Activated T-cell treated with anti-CD3 and anti-CD28 coated beads, Interleukin-2, amount 50 U/mL, for 24 hours (primary cell): ENCODE measurements at regions not wholly inside any gene's neighbourhood (a gene's known extent, or its start where the extent isn't known, plus 50 kb on each side); places are given as distances from the start of the nearest gene placed in this dataset.

Source experiments
- DNase-seq: peaks from one replicate; pipeline ENCODE4 v3.0.0-alpha.2; 2020
- H3K27ac Mint-ChIP-seq: 2 replicates; pipeline ENCODE4 v1.8.0; 2020; ENCODE audit warnings: mild to moderate bottlenecking, mixed read lengths
- H3K27me3 Mint-ChIP-seq: 2 replicates; pipeline ENCODE4 v1.8.0; 2020; ENCODE audit warnings: mixed read lengths
- H3K36me3 Mint-ChIP-seq: 2 replicates; pipeline ENCODE4 v1.8.0; 2020; ENCODE audit warnings: low read depth, mixed read lengths
- H3K4me1 Mint-ChIP-seq: 2 replicates; pipeline ENCODE4 v1.8.0; 2020; ENCODE audit warnings: low read depth, mixed read lengths
- H3K4me3 Mint-ChIP-seq: 2 replicates; pipeline ENCODE4 v1.8.0; 2020; ENCODE audit warnings: mild to moderate bottlenecking, moderate library complexity, mixed read lengths
- H3K9me3 Mint-ChIP-seq: 2 replicates; pipeline ENCODE4 v1.8.0; 2020; ENCODE audit warnings: mixed read lengths

GRCh38 chr16:85348065-85348840 lies 236.0 kb upstream of the CIBAR2 start:
- H3K36me3 Mint-ChIP-seq = no peaks in the 10 kb centered on the region
- H3K4me3 Mint-ChIP-seq = no peak overlapping the region
- no peaks in the 10 kb centered on the region for H3K4me1 Mint-ChIP-seq
- no peak overlapping the region for H3K27ac Mint-ChIP-seq
- peaks cover 1% of the 10 kb centered on the region for H3K9me3 Mint-ChIP-seq
- H3K27me3 Mint-ChIP-seq = no peaks in the 10 kb centered on the region
- no peak for DNase-seq

GRCh38 chr16:85348911-85349334 lies 236.7 kb upstream of the CIBAR2 start:
- no peaks in the 10 kb centered on the region for H3K27me3 Mint-ChIP-seq
- peaks cover 2% of the 10 kb centered on the region for H3K9me3 Mint-ChIP-seq
- no peak overlapping the region for H3K4me3 Mint-ChIP-seq
- DNase-seq = no peak
- H3K4me1 Mint-ChIP-seq = no peaks in the 10 kb centered on the region
- no peak overlapping the region for H3K27ac Mint-ChIP-seq
- no peaks in the 10 kb centered on the region for H3K36me3 Mint-ChIP-seq

- DNase-seq = no peak
- H3K27me3 Mint-ChIP-seq = no peaks in the 10 kb centered on the region
- H3K27ac Mint-ChIP-seq = no peak overlapping the region
- no peak overlapping the region for H3K4me3 Mint-ChIP-seq
- H3K4me1 Mint-ChIP-seq = no peaks in the 10 kb centered on the region
- H3K36me3 Mint-ChIP-seq = no peaks in the 10 kb centered on the region
- H3K9me3 Mint-ChIP-seq = peaks cover 2% of the 10 kb centered on the region
These were observed 237.3 kb upstream of the CIBAR2 start for GRCh38 chr16:85349365-85350145.

GRCh38 chr16:85350146-85350728 lies 238.0 kb upstream of the CIBAR2 start:
- H3K27ac Mint-ChIP-seq = no peak overlapping the region
- no peaks in the 10 kb centered on the region for H3K36me3 Mint-ChIP-seq
- H3K27me3 Mint-ChIP-seq = no peaks in the 10 kb centered on the region
- H3K4me3 Mint-ChIP-seq = no peak overlapping the region
- H3K4me1 Mint-ChIP-seq = no peaks in the 10 kb centered on the region
- H3K9me3 Mint-ChIP-seq = peaks cover 2% of the 10 kb centered on the region
- DNase-seq = no peak

GRCh38 chr16:85350973-85351372 lies 238.7 kb upstream of the CIBAR2 start:
- Mint-ChIP-seq H3K9me3 (peaks cover 2% of the 10 kb centered on the region), H3K27ac (no peak overlapping the region), H3K36me3 (no peaks in the 10 kb centered on the region), H3K4me1 (no peaks in the 10 kb centered on the region), H3K4me3 (no peak overlapping the region), H3K27me3 (no peaks in the 10 kb centered on the region)
- DNase-seq = no peak

GRCh38 chr16:85353013-85353412 lies 240.7 kb upstream of the CIBAR2 start:
- Mint-ChIP-seq H3K9me3 (peaks cover 2% of the 10 kb centered on the region), H3K27me3 (no peaks in the 10 kb centered on the region), H3K36me3 (no peaks in the 10 kb centered on the region), H3K4me1 (no peaks in the 10 kb centered on the region), H3K4me3 (no peak overlapping the region), H3K27ac (no peak overlapping the region)
- DNase-seq = no peak

- peaks cover 2% of the 10 kb centered on the region for H3K9me3 Mint-ChIP-seq
- no peak overlapping the region for H3K27ac Mint-ChIP-seq
- no peaks in the 10 kb centered on the region for H3K4me1 Mint-ChIP-seq
- H3K27me3 Mint-ChIP-seq = no peaks in the 10 kb centered on the region
- H3K36me3 Mint-ChIP-seq = no peaks in the 10 kb centered on the region
- no peak for DNase-seq
- H3K4me3 Mint-ChIP-seq = no peak overlapping the region
These were observed 241.8 kb upstream of the CIBAR2 start for GRCh38 chr16:85353839-85354685.

- DNase-seq = no peak
- Mint-ChIP-seq H3K27me3 (no peaks in the 10 kb centered on the region), H3K9me3 (peaks cover 2% of the 10 kb centered on the region), H3K4me1 (no peaks in the 10 kb centered on the region), H3K27ac (no peak overlapping the region), H3K4me3 (no peak overlapping the region), H3K36me3 (no peaks in the 10 kb centered on the region)
These were observed 242.6 kb upstream of the CIBAR2 start for GRCh38 chr16:85354686-85355514.

GRCh38 chr16:85355515-85355837 lies 243.2 kb upstream of the CIBAR2 start:
- Mint-ChIP-seq H3K9me3 (peaks cover 2% of the 10 kb centered on the region), H3K4me1 (no peaks in the 10 kb centered on the region)
- DNase-seq = no peak

GRCh38 chr16:85356157-85356556 lies 243.9 kb upstream of the CIBAR2 start:
- no peak for DNase-seq
- Mint-ChIP-seq H3K36me3 (no peaks in the 10 kb centered on the region), H3K27ac (no peak overlapping the region), H3K9me3 (peaks cover 2% of the 10 kb centered on the region), H3K4me3 (no peak overlapping the region), H3K4me1 (no peaks in the 10 kb centered on the region), H3K27me3 (peaks cover 7% of the 10 kb centered on the region)

More at GRCh38 chr16:85355515-85355837, 243.2 kb upstream of the CIBAR2 start:
- H3K27me3 Mint-ChIP-seq = no peaks in the 10 kb centered on the region
- no peak overlapping the region for H3K27ac Mint-ChIP-seq
- H3K4me3 Mint-ChIP-seq = no peak overlapping the region
- no peaks in the 10 kb centered on the region for H3K36me3 Mint-ChIP-seq

GRCh38 chr16:85357323-85357722 lies 245.1 kb upstream of the CIBAR2 start:
- H3K4me3 Mint-ChIP-seq = no peak overlapping the region
- H3K27me3 Mint-ChIP-seq = peaks cover 8% of the 10 kb centered on the region
- H3K27ac Mint-ChIP-seq = no peak overlapping the region
- H3K36me3 Mint-ChIP-seq = no peaks in the 10 kb centered on the region
- H3K9me3 Mint-ChIP-seq = peaks cover 2% of the 10 kb centered on the region
- no peaks in the 10 kb centered on the region for H3K4me1 Mint-ChIP-seq
- DNase-seq = no peak

GRCh38 chr16:85357924-85358505 lies 245.7 kb upstream of the CIBAR2 start:
- Mint-ChIP-seq H3K27ac (no peak overlapping the region), H3K36me3 (no peaks in the 10 kb centered on the region), H3K27me3 (peaks cover 8% of the 10 kb centered on the region), H3K4me3 (no peak overlapping the region), H3K4me1 (no peaks in the 10 kb centered on the region), H3K9me3 (peaks cover 2% of the 10 kb centered on the region)
- DNase-seq = no peak

GRCh38 chr16:85358704-85359146 lies 246.5 kb upstream of the CIBAR2 start:
- H3K36me3 Mint-ChIP-seq = no peaks in the 10 kb centered on the region
- peaks cover 8% of the 10 kb centered on the region for H3K27me3 Mint-ChIP-seq
- H3K9me3 Mint-ChIP-seq = no peaks in the 10 kb centered on the region
- DNase-seq = no peak
- H3K4me1 Mint-ChIP-seq = no peaks in the 10 kb centered on the region
- no peak overlapping the region for H3K27ac Mint-ChIP-seq
- no peak overlapping the region for H3K4me3 Mint-ChIP-seq
